GM19023 (cell line): ENCODE measurements at regions not wholly inside any gene's neighbourhood (a gene's known extent, or its start where the extent isn't known, plus 50 kb on each side); places are given as distances from the start of the nearest gene placed in this dataset.
"Not testable (repeated sequence)": the region's sequence is repeated elsewhere in the genome, so short reads cannot be mapped to it uniquely, and the experiment has no call there.

Experiments
- ATAC-seq: cut with Tn5 transposase; IDR thresholded peaks from one replicate; pipeline ENCODE4 v1.9.1; 2021; ENCODE audit warnings: mild to moderate bottlenecking, moderate library complexity; ENCODE audit not compliant: unreplicated experiment

GRCh38 chr3:176357891-176358290 lies 839.4 kb downstream of the TBL1XR1 start:
- no peak for ATAC-seq

- ATAC-seq = no peak
Measured at GRCh38 chr3:176354843-176355242, 842.4 kb downstream of the TBL1XR1 start.

- ATAC-seq = no peak
Measured at GRCh38 chr3:176352716-176353334, 844.5 kb downstream of the TBL1XR1 start.

GRCh38 chr3:176351408-176351807 lies 845.9 kb downstream of the TBL1XR1 start:
- ATAC-seq = no peak

GRCh38 chr3:176349706-176350105 lies 847.6 kb downstream of the TBL1XR1 start:
- no peak for ATAC-seq

GRCh38 chr3:176347424-176348146 lies 849.7 kb downstream of the TBL1XR1 start:
- no peak for ATAC-seq

- no peak for ATAC-seq
Measured at GRCh38 chr3:176341963-176342362, 855.3 kb downstream of the TBL1XR1 start.

- no peak for ATAC-seq
Measured at GRCh38 chr3:176328666-176329065, 868.6 kb downstream of the TBL1XR1 start.

GRCh38 chr3:176328198-176328597 lies 869.1 kb downstream of the TBL1XR1 start:
- no peak for ATAC-seq

GRCh38 chr3:176326894-176327490 lies 870.3 kb downstream of the TBL1XR1 start:
- ATAC-seq = not testable (repeated sequence)

GRCh38 chr3:176321532-176321931 lies 875.8 kb downstream of the TBL1XR1 start:
- not testable (repeated sequence) for ATAC-seq

- ATAC-seq = no peak
Measured at GRCh38 chr3:176321099-176321498, 876.2 kb downstream of the TBL1XR1 start.

- no peak for ATAC-seq
Measured at GRCh38 chr3:176313426-176313825, 883.9 kb downstream of the TBL1XR1 start.

GRCh38 chr3:176310641-176311040 lies 886.6 kb downstream of the TBL1XR1 start:
- no peak for ATAC-seq

GRCh38 chr3:176302271-176302670 lies 895.0 kb downstream of the TBL1XR1 start:
- ATAC-seq = no peak

- ATAC-seq = no peak
Measured at GRCh38 chr3:176296066-176296597, 901.1 kb downstream of the TBL1XR1 start.

- no peak for ATAC-seq
Measured at GRCh38 chr3:176293276-176293675, 904.0 kb downstream of the TBL1XR1 start.

- no peak for ATAC-seq
Measured at GRCh38 chr3:176286476-176287085, 910.7 kb downstream of the TBL1XR1 start.

- no peak for ATAC-seq
Measured at GRCh38 chr3:176275538-176275937, 921.7 kb downstream of the TBL1XR1 start.

GRCh38 chr3:176275113-176275512 lies 922.2 kb downstream of the TBL1XR1 start:
- no peak for ATAC-seq

- no peak for ATAC-seq
Measured at GRCh38 chr3:176274161-176274560, 923.1 kb downstream of the TBL1XR1 start.
